ENCODE measurements at regions not wholly inside any gene's neighbourhood (a gene's known extent, or its start where the extent isn't known, plus 50 kb on each side); places are given as distances from the start of the nearest gene placed in this dataset.

- TF ChIP-seq CTCF (IDR thresholded peaks at IDR 0.05; ENCODE audit: insufficient read depth, low read depth, low read length), result no peak
- H3K4me3 ChIP-seq (ENCODE audit: low read depth, low read length), result no peak overlapping the region
- no peak for DNase-seq (ENCODE audit: low read depth)
Measured at GRCh38 chr18:65423776-65424175, 327.0 kb upstream of the CDH7 start.

- H3K4me3 ChIP-seq (ENCODE audit: low read depth, low read length), result no peak overlapping the region
- no peak for TF ChIP-seq CTCF (IDR thresholded peaks at IDR 0.05; ENCODE audit: insufficient read depth, low read depth, low read length)
- DNase-seq (ENCODE audit: low read depth), result no peak
Measured at GRCh38 chr18:65422544-65423136, 328.2 kb upstream of the CDH7 start.

GRCh38 chr18:65415098-65415497, 335.7 kb upstream of the CDH7 start:
- no peak overlapping the region for H3K4me3 ChIP-seq (ENCODE audit: low read depth, low read length)
- DNase-seq (ENCODE audit: low read depth), result no peak
- TF ChIP-seq CTCF (IDR thresholded peaks at IDR 0.05; ENCODE audit: insufficient read depth, low read depth, low read length), result no peak

GRCh38 chr18:65414501-65414900, 336.3 kb upstream of the CDH7 start:
- TF ChIP-seq CTCF (IDR thresholded peaks at IDR 0.05; ENCODE audit: insufficient read depth, low read depth, low read length), result no peak
- DNase-seq (ENCODE audit: low read depth), result no peak
- no peak overlapping the region for H3K4me3 ChIP-seq (ENCODE audit: low read depth, low read length)

GRCh38 chr18:65411061-65411460, 339.8 kb upstream of the CDH7 start:
- H3K4me3 ChIP-seq (ENCODE audit: low read depth, low read length), result no peak overlapping the region
- DNase-seq (ENCODE audit: low read depth), result no peak
- no peak for TF ChIP-seq CTCF (IDR thresholded peaks at IDR 0.05; ENCODE audit: insufficient read depth, low read depth, low read length)

GRCh38 chr18:65409261-65409660, 341.6 kb upstream of the CDH7 start:
- DNase-seq (ENCODE audit: low read depth), result no peak
- no peak for TF ChIP-seq CTCF (IDR thresholded peaks at IDR 0.05; ENCODE audit: insufficient read depth, low read depth, low read length)
- H3K4me3 ChIP-seq (ENCODE audit: low read depth, low read length), result no peak overlapping the region

GRCh38 chr18:65403534-65403933, 347.3 kb upstream of the CDH7 start:
- DNase-seq (ENCODE audit: low read depth), result no peak
- H3K4me3 ChIP-seq (ENCODE audit: low read depth, low read length), result no peak overlapping the region
- TF ChIP-seq CTCF (IDR thresholded peaks at IDR 0.05; ENCODE audit: insufficient read depth, low read depth, low read length), result no peak

Measured in fibroblast of villous mesenchyme (primary cell).